ENCODE measurements at regions not wholly inside any gene's neighbourhood (a gene's known extent, or its start where the extent isn't known, plus 50 kb on each side); places are given as distances from the start of the nearest gene placed in this dataset.

GRCh38 chr1:221867003-221867402 lies 125.1 kb upstream of the DUSP10 start:
- no peaks in the 10 kb centered on the region for H3K4me1 ChIP-seq (ENCODE audit: insufficient read depth, low read length)
- H2AFZ ChIP-seq (ENCODE audit: low read depth, low read length) = no peak overlapping the region
- H3K27ac ChIP-seq (ENCODE audit: low read length) = no peak overlapping the region
- H3K36me3 ChIP-seq (ENCODE audit: insufficient read depth, low read length) = no peaks in the 10 kb centered on the region
- no peak overlapping the region for H3K9ac ChIP-seq (ENCODE audit: low read depth, low read length)
- H4K20me1 ChIP-seq (ENCODE audit: insufficient read depth, low read length) = no peaks in the 10 kb centered on the region
- ATAC-seq (ENCODE audit: insufficient read depth, low read depth) = no peak
- H3K9me3 ChIP-seq (ENCODE audit: insufficient read depth, low read length, severe bottlenecking) = no peaks in the 10 kb centered on the region
- H3K4me2 ChIP-seq (ENCODE audit: insufficient read depth, low read length) = no peak overlapping the region
- no peak overlapping the region for H3K4me3 ChIP-seq (ENCODE audit: low read depth in 1 of 2, low read length in 2 of 2)
- H3K79me2 ChIP-seq (ENCODE audit: insufficient read depth, low read length) = no peaks in the 10 kb centered on the region
- no peak for DNase-seq
- no peak for TF ChIP-seq CTCF (IDR thresholded peaks at IDR 0.05; ENCODE audit: borderline replicate concordance, extremely low read depth, low read length, poor library complexity, severe bottlenecking)
- no peak for TF ChIP-seq EZH2 (IDR thresholded peaks at IDR 0.05; ENCODE audit: borderline replicate concordance, low read depth, low read length, severe bottlenecking)
- no peaks in the 10 kb centered on the region for H3K27me3 ChIP-seq (ENCODE audit: insufficient read depth, low read length, poor library complexity)

- H3K79me2 ChIP-seq (ENCODE audit: insufficient read depth, low read length) = no peaks in the 10 kb centered on the region
- H3K9ac ChIP-seq (ENCODE audit: low read depth, low read length) = no peak overlapping the region
- no peak overlapping the region for H3K4me3 ChIP-seq (ENCODE audit: low read depth in 1 of 2, low read length in 2 of 2)
- no peak for ATAC-seq (ENCODE audit: insufficient read depth, low read depth)
- H3K4me2 ChIP-seq (ENCODE audit: insufficient read depth, low read length) = no peak overlapping the region
- no peaks in the 10 kb centered on the region for H3K36me3 ChIP-seq (ENCODE audit: insufficient read depth, low read length)
- no peak overlapping the region for H3K27ac ChIP-seq (ENCODE audit: low read length)
- H3K4me1 ChIP-seq (ENCODE audit: insufficient read depth, low read length) = no peaks in the 10 kb centered on the region
- H3K9me3 ChIP-seq (ENCODE audit: insufficient read depth, low read length, severe bottlenecking) = no peaks in the 10 kb centered on the region
- H4K20me1 ChIP-seq (ENCODE audit: insufficient read depth, low read length) = no peaks in the 10 kb centered on the region
- no peak for DNase-seq
- H2AFZ ChIP-seq (ENCODE audit: low read depth, low read length) = no peak overlapping the region
- TF ChIP-seq CTCF (IDR thresholded peaks at IDR 0.05; ENCODE audit: borderline replicate concordance, extremely low read depth, low read length, poor library complexity, severe bottlenecking) = no peak
- no peak for TF ChIP-seq EZH2 (IDR thresholded peaks at IDR 0.05; ENCODE audit: borderline replicate concordance, low read depth, low read length, severe bottlenecking)
- H3K27me3 ChIP-seq (ENCODE audit: insufficient read depth, low read length, poor library complexity) = no peaks in the 10 kb centered on the region
These were observed 123.9 kb upstream of the DUSP10 start for GRCh38 chr1:221865808-221866207.

- H3K27me3 ChIP-seq (ENCODE audit: insufficient read depth, low read length, poor library complexity) = no peaks in the 10 kb centered on the region
- no peak overlapping the region for H3K4me2 ChIP-seq (ENCODE audit: insufficient read depth, low read length)
- no peak for DNase-seq
- no peak overlapping the region for H2AFZ ChIP-seq (ENCODE audit: low read depth, low read length)
- no peaks in the 10 kb centered on the region for H3K9me3 ChIP-seq (ENCODE audit: insufficient read depth, low read length, severe bottlenecking)
- no peaks in the 10 kb centered on the region for H3K36me3 ChIP-seq (ENCODE audit: insufficient read depth, low read length)
- H3K9ac ChIP-seq (ENCODE audit: low read depth, low read length) = no peak overlapping the region
- no peak for TF ChIP-seq CTCF (IDR thresholded peaks at IDR 0.05; ENCODE audit: borderline replicate concordance, extremely low read depth, low read length, poor library complexity, severe bottlenecking)
- no peak for TF ChIP-seq EZH2 (IDR thresholded peaks at IDR 0.05; ENCODE audit: borderline replicate concordance, low read depth, low read length, severe bottlenecking)
- ATAC-seq (ENCODE audit: insufficient read depth, low read depth) = no peak
- H4K20me1 ChIP-seq (ENCODE audit: insufficient read depth, low read length) = no peaks in the 10 kb centered on the region
- no peaks in the 10 kb centered on the region for H3K79me2 ChIP-seq (ENCODE audit: insufficient read depth, low read length)
- H3K27ac ChIP-seq (ENCODE audit: low read length) = no peak overlapping the region
- H3K4me1 ChIP-seq (ENCODE audit: insufficient read depth, low read length) = no peaks in the 10 kb centered on the region
- no peak overlapping the region for H3K4me3 ChIP-seq (ENCODE audit: low read depth in 1 of 2, low read length in 2 of 2)
These were observed 121.7 kb upstream of the DUSP10 start for GRCh38 chr1:221863635-221864034.

- TF ChIP-seq EZH2 (IDR thresholded peaks at IDR 0.05; ENCODE audit: borderline replicate concordance, low read depth, low read length, severe bottlenecking) = no peak
- TF ChIP-seq CTCF (IDR thresholded peaks at IDR 0.05; ENCODE audit: borderline replicate concordance, extremely low read depth, low read length, poor library complexity, severe bottlenecking) = no peak
- H2AFZ ChIP-seq (ENCODE audit: low read depth, low read length) = no peak overlapping the region
- H3K27ac ChIP-seq (ENCODE audit: low read length) = no peak overlapping the region
- DNase-seq (no peak), ATAC-seq (ENCODE audit: insufficient read depth, low read depth) (no peak)
- no peaks in the 10 kb centered on the region for H3K27me3 ChIP-seq (ENCODE audit: insufficient read depth, low read length, poor library complexity)
- H3K4me2 ChIP-seq (ENCODE audit: insufficient read depth, low read length) = no peak overlapping the region
- H4K20me1 ChIP-seq (ENCODE audit: insufficient read depth, low read length) = no peaks in the 10 kb centered on the region
- no peaks in the 10 kb centered on the region for H3K36me3 ChIP-seq (ENCODE audit: insufficient read depth, low read length)
- no peaks in the 10 kb centered on the region for H3K9me3 ChIP-seq (ENCODE audit: insufficient read depth, low read length, severe bottlenecking)
- H3K9ac ChIP-seq (ENCODE audit: low read depth, low read length) = no peak overlapping the region
- H3K4me1 ChIP-seq (ENCODE audit: insufficient read depth, low read length) = no peaks in the 10 kb centered on the region
- H3K79me2 ChIP-seq (ENCODE audit: insufficient read depth, low read length) = no peaks in the 10 kb centered on the region
- H3K4me3 ChIP-seq (ENCODE audit: low read depth in 1 of 2, low read length in 2 of 2) = no peak overlapping the region
These were observed 121.1 kb upstream of the DUSP10 start for GRCh38 chr1:221862971-221863370.

Data from DND-41 (cell line).